ENCODE measurements at regions not wholly inside any gene's neighbourhood (a gene's known extent, or its start where the extent isn't known, plus 50 kb on each side); places are given as distances from the start of the nearest gene placed in this dataset.

DNA sequence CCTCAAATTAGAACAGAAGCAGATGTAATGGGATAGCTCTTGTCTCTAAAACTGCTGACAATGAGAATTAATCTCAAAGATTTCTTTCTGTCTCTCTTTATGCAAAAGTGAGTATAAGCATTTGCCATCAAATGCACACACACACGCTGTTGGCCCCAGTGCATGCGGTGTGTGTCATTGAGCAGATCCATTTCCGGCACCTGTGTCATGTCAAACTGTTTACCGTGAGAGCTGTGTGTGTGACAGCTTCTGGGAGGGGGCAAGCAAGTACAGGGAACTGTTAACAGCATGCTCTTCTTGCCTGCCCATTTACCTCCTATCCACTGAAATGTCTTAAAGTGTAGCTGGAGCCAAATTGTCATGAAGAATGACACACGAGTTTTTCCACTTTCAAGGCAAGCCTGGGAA is 297.9 kb upstream of the FAT4 start:
- no peaks in the 10 kb centered on the region for H3K27me3 ChIP-seq (ENCODE audit: low read depth, low read length)
- no peak overlapping the region for H3K4me3 ChIP-seq (ENCODE audit: low read depth in 1 of 2, low read length in 2 of 2)
- no peaks in the 10 kb centered on the region for H3K9me3 ChIP-seq (ENCODE audit: control insufficient read depth in 1 of 2, low read length in 2 of 2)
- no peak overlapping the region for H3K27ac ChIP-seq (ENCODE audit: low read length)
- H3K36me3 ChIP-seq (ENCODE audit: control insufficient read depth in 1 of 2, insufficient read depth in 2 of 2, low read length in 2 of 2), result no peaks in the 10 kb centered on the region
- H3K4me1 ChIP-seq (ENCODE audit: control insufficient read depth in 1 of 2, insufficient read depth in 2 of 2, low read length in 2 of 2), result no peaks in the 10 kb centered on the region

DNA sequence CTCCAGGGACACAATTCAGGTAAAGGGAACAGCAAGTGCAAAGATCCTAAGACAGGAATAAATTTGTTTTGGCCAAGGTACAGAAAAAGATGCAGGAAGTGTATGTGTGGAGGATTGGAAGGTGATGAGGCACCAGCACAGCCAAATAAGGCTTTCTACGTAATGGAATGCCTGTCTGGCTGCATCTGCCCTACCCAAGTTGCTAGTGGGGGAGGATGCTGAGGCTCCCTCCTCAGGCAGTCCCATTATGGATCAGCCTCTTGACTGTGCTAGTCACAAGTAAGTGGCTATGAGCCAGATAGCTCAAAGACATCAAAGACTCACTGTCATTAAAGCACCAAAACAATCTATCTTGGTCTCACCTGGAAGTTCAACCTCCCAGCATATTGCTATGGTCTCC is 300.9 kb upstream of the FAT4 start:
- no peaks in the 10 kb centered on the region for H3K9me3 ChIP-seq (ENCODE audit: control insufficient read depth in 1 of 2, low read length in 2 of 2)
- no peak overlapping the region for H3K27ac ChIP-seq (ENCODE audit: low read length)
- H3K36me3 ChIP-seq (ENCODE audit: control insufficient read depth in 1 of 2, insufficient read depth in 2 of 2, low read length in 2 of 2), result no peaks in the 10 kb centered on the region
- H3K4me1 ChIP-seq (ENCODE audit: control insufficient read depth in 1 of 2, insufficient read depth in 2 of 2, low read length in 2 of 2), result no peaks in the 10 kb centered on the region
- no peak overlapping the region for H3K4me3 ChIP-seq (ENCODE audit: low read depth in 1 of 2, low read length in 2 of 2)
- H3K27me3 ChIP-seq (ENCODE audit: low read depth, low read length), result no peaks in the 10 kb centered on the region

DNA sequence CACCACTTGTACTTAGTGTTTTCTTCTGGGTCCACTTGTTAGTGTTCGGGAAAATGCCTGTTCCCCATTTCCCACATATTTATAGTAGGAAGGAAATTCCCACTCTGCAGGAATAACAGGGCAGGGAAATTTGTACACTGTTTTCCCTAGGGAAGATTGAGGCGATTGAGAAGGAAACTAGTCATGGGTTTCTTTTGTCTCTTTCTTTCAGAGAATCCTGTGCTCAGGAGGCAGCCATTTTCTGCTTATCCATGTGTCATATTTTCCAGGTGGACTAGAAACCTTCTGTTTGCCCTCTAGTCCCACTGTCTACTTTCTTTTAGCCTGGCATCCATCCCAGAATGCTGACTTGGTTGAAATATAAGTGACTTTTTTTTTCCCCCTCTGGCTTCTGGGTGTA is 299.1 kb upstream of the ANKRD50 start:
- Histone ChIP-seq H3K4me1 (ENCODE audit: control insufficient read depth in 1 of 2, insufficient read depth in 2 of 2, low read length in 2 of 2) (no peaks in the 10 kb centered on the region), H3K27ac (ENCODE audit: low read length) (no peak overlapping the region), H3K9me3 (ENCODE audit: control insufficient read depth in 1 of 2, low read length in 2 of 2) (no peaks in the 10 kb centered on the region), H3K27me3 (ENCODE audit: low read depth, low read length) (no peaks in the 10 kb centered on the region), H3K36me3 (ENCODE audit: control insufficient read depth in 1 of 2, insufficient read depth in 2 of 2, low read length in 2 of 2) (no peaks in the 10 kb centered on the region), H3K4me3 (ENCODE audit: low read depth in 1 of 2, low read length in 2 of 2) (no peak overlapping the region)

DNA sequence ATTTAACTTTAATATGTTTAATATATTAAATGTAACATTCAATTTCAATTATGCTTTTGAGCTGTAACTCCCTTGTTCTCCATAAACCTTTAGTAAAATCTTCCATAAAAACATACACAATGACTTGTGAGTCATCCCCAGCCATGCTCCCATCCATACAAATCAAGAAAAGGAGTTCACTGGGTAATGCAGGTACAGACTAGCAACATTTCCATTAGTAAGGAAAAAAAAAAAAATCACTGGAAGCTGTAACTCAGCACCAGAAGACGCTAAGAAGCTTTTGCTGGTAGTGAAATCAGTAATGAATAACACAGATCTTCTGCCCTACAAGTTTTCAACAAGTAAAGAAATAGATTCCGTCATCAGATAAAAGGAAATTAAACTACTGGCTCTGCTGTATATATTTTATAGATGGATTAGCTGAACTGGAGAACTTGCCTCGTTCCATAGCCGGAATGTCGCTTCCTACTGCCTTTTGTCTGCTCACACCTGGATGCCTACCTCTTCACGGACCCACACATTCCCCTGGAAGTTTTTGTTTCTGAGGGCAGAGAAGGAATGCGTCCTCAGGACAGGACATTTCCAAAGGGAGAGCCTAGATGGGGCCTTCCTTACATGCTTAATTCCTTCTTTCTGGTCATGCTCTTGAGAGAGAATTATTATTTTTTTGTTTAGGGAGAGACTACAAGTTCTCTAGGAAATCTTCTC is 298.4 kb upstream of the ANKRD50 start:
- no peak overlapping the region for H3K4me3 ChIP-seq (ENCODE audit: low read depth in 1 of 2, low read length in 2 of 2)
- no peaks in the 10 kb centered on the region for H3K27me3 ChIP-seq (ENCODE audit: low read depth, low read length)
- H3K27ac ChIP-seq (ENCODE audit: low read length), result no peak overlapping the region
- H3K9me3 ChIP-seq (ENCODE audit: control insufficient read depth in 1 of 2, low read length in 2 of 2), result no peaks in the 10 kb centered on the region
- no peaks in the 10 kb centered on the region for H3K4me1 ChIP-seq (ENCODE audit: control insufficient read depth in 1 of 2, insufficient read depth in 2 of 2, low read length in 2 of 2)
- H3K36me3 ChIP-seq (ENCODE audit: control insufficient read depth in 1 of 2, insufficient read depth in 2 of 2, low read length in 2 of 2), result no peaks in the 10 kb centered on the region

DNA sequence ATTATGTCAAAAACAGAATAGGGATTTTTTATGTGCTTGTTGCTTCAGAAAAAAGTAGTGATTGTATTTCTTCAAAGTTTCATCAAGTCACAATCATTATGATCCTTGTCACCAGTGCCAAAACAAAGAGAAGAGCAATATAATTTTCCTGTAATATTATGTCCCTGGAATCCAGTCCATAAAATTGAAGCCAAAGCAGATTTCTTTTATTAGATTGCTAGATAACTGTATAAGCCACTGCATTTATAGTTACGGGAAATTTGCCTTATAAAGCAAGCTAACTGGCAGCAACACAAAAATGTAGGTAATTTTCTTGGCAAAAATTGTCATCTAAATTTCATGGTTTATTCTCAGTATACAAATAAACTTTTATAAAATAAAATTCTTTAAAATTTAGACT is 296.1 kb upstream of the ANKRD50 start:
- H3K36me3 ChIP-seq (ENCODE audit: control insufficient read depth in 1 of 2, insufficient read depth in 2 of 2, low read length in 2 of 2), result no peaks in the 10 kb centered on the region
- H3K4me1 ChIP-seq (ENCODE audit: control insufficient read depth in 1 of 2, insufficient read depth in 2 of 2, low read length in 2 of 2), result no peaks in the 10 kb centered on the region
- H3K9me3 ChIP-seq (ENCODE audit: control insufficient read depth in 1 of 2, low read length in 2 of 2), result no peaks in the 10 kb centered on the region
- no peaks in the 10 kb centered on the region for H3K27me3 ChIP-seq (ENCODE audit: low read depth, low read length)
- no peak overlapping the region for H3K27ac ChIP-seq (ENCODE audit: low read length)
- H3K4me3 ChIP-seq (ENCODE audit: low read depth in 1 of 2, low read length in 2 of 2), result no peak overlapping the region

DNA sequence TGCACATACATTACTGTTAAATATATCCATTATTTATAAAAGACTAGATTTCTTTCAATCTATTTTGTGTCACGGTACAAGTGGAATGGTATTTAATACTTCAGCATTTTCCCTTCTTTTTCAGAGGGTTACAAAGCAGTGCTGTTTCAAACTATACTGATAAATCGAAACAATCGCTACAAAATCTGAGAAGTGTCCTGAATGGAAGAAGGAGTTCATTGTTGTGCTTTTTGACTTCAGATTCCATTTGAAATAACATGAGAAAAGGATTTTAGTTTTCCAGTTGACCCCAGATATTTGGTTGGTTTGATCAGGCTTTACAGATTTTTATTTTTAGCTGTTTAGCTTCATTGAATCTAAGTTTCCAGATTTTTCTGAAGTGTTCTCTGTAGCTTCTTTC is 292.1 kb upstream of the ANKRD50 start:
- no peaks in the 10 kb centered on the region for H3K4me1 ChIP-seq (ENCODE audit: control insufficient read depth in 1 of 2, insufficient read depth in 2 of 2, low read length in 2 of 2)
- H3K27ac ChIP-seq (ENCODE audit: low read length), result no peak overlapping the region
- no peaks in the 10 kb centered on the region for H3K9me3 ChIP-seq (ENCODE audit: control insufficient read depth in 1 of 2, low read length in 2 of 2)
- no peaks in the 10 kb centered on the region for H3K36me3 ChIP-seq (ENCODE audit: control insufficient read depth in 1 of 2, insufficient read depth in 2 of 2, low read length in 2 of 2)
- H3K4me3 ChIP-seq (ENCODE audit: low read depth in 1 of 2, low read length in 2 of 2), result no peak overlapping the region
- no peaks in the 10 kb centered on the region for H3K27me3 ChIP-seq (ENCODE audit: low read depth, low read length)

DNA sequence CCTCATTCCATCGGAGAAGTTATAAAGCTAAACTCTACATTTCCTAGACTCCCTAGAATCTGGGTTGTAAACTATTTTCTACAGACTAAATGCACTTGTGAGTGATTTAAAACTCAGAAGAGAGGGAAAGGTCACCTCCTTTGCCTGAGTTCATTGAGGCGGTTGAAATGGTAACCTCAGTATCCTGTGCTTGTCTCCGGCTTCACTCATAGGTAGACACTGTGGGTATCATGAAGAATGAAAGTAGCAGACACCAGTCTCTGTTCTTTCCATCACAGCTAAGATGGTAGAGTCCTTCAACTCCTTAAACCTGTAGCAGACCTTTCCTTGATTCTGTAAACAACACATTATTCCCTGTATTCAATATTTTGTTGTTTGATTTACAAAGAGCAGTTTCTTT is 291.3 kb upstream of the ANKRD50 start:
- Histone ChIP-seq H3K9me3 (ENCODE audit: control insufficient read depth in 1 of 2, low read length in 2 of 2) (no peaks in the 10 kb centered on the region), H3K36me3 (ENCODE audit: control insufficient read depth in 1 of 2, insufficient read depth in 2 of 2, low read length in 2 of 2) (no peaks in the 10 kb centered on the region), H3K4me3 (ENCODE audit: low read depth in 1 of 2, low read length in 2 of 2) (no peak overlapping the region), H3K4me1 (ENCODE audit: control insufficient read depth in 1 of 2, insufficient read depth in 2 of 2, low read length in 2 of 2) (no peaks in the 10 kb centered on the region), H3K27ac (ENCODE audit: low read length) (no peak overlapping the region), H3K27me3 (ENCODE audit: low read depth, low read length) (no peaks in the 10 kb centered on the region)

DNA sequence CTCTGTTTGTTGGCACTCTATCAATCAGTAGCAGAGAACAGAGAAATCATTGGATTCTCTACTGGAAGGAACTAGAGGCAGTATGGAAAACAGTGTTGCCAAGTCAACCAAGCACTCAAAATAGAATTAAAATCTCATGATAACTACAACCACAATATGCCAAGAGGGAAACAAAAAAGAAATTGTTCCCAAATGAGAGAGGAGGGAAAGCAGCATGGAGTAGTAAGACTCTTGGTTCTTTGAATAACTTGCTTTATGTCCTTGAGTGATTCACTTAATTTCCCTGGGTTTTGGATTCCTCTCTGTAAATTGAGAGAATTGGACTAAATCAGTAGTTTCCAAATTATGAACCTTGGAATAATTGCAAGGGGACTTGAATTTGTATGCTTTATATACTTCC is 285.5 kb upstream of the ANKRD50 start:
- Histone ChIP-seq H3K9me3 (ENCODE audit: control insufficient read depth in 1 of 2, low read length in 2 of 2) (no peaks in the 10 kb centered on the region), H3K36me3 (ENCODE audit: control insufficient read depth in 1 of 2, insufficient read depth in 2 of 2, low read length in 2 of 2) (no peaks in the 10 kb centered on the region), H3K27me3 (ENCODE audit: low read depth, low read length) (no peaks in the 10 kb centered on the region), H3K27ac (ENCODE audit: low read length) (no peak overlapping the region), H3K4me1 (ENCODE audit: control insufficient read depth in 1 of 2, insufficient read depth in 2 of 2, low read length in 2 of 2) (no peaks in the 10 kb centered on the region), H3K4me3 (ENCODE audit: low read depth in 1 of 2, low read length in 2 of 2) (no peak overlapping the region)

DNA sequence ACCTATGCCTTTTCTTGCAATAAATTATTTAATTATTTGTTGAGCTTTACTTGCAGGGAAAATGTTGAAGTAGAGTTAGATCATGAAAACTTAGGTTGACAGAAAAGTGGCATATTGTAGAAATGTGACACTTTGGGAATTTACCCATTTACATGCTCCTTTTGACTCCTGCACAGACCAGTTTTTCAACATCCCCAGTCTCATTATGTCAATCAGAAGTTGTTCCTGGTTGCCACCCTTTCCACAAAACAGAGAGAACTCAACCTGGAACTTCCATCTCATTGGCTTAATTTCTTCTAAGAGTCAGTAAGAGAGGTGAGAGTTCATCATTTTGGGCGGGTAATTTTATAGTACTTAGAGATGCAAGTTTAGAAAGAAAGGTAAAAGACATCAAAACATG is 284.6 kb upstream of the ANKRD50 start:
- H3K27me3 ChIP-seq (ENCODE audit: low read depth, low read length), result no peaks in the 10 kb centered on the region
- no peaks in the 10 kb centered on the region for H3K36me3 ChIP-seq (ENCODE audit: control insufficient read depth in 1 of 2, insufficient read depth in 2 of 2, low read length in 2 of 2)
- no peaks in the 10 kb centered on the region for H3K4me1 ChIP-seq (ENCODE audit: control insufficient read depth in 1 of 2, insufficient read depth in 2 of 2, low read length in 2 of 2)
- H3K27ac ChIP-seq (ENCODE audit: low read length), result no peak overlapping the region
- no peaks in the 10 kb centered on the region for H3K9me3 ChIP-seq (ENCODE audit: control insufficient read depth in 1 of 2, low read length in 2 of 2)
- no peak overlapping the region for H3K4me3 ChIP-seq (ENCODE audit: low read depth in 1 of 2, low read length in 2 of 2)

DNA sequence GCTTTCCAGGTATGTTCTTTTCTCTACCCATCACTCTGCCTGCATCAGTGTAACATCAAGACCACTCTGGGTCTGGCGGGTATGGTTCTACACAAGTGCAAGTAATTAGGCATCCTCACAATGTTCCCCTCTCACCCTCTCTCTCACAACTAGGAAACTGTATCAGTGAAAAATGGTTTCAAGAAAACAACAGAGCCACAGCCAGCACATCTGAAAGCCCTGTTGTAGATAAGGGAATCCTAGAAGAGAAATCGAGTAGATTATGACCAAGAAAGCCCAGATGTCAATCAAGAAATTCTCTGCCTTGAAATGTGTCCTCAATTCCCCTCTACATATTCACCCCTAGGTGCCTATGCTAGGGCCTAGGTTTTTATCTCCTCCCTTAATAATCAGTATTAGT is 281.3 kb upstream of the ANKRD50 start:
- Histone ChIP-seq H3K27me3 (ENCODE audit: low read depth, low read length) (no peaks in the 10 kb centered on the region), H3K27ac (ENCODE audit: low read length) (no peak overlapping the region), H3K4me3 (ENCODE audit: low read depth in 1 of 2, low read length in 2 of 2) (no peak overlapping the region), H3K9me3 (ENCODE audit: control insufficient read depth in 1 of 2, low read length in 2 of 2) (no peaks in the 10 kb centered on the region), H3K36me3 (ENCODE audit: control insufficient read depth in 1 of 2, insufficient read depth in 2 of 2, low read length in 2 of 2) (no peaks in the 10 kb centered on the region), H3K4me1 (ENCODE audit: control insufficient read depth in 1 of 2, insufficient read depth in 2 of 2, low read length in 2 of 2) (no peaks in the 10 kb centered on the region)

DNA sequence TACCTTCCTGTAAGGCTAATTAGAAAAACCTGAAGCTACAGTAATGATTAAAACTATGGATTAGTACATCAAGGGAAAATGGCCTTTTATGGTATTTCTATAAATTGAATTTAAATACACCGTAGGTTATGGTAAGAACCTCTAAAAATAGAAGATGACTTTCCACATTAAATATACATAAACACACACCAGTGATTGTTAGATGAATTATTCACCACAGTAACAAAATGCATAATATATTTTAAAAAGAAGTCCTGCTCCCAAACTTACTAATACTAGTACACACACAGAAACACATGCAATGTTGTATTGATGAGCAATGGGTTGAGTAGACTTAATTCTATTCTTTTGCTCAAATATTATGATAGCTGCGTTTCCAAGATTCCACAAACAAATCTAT is 277.9 kb upstream of the ANKRD50 start:
- Histone ChIP-seq H3K36me3 (ENCODE audit: control insufficient read depth in 1 of 2, insufficient read depth in 2 of 2, low read length in 2 of 2) (no peaks in the 10 kb centered on the region), H3K4me3 (ENCODE audit: low read depth in 1 of 2, low read length in 2 of 2) (no peak overlapping the region), H3K27ac (ENCODE audit: low read length) (no peak overlapping the region), H3K27me3 (ENCODE audit: low read depth, low read length) (no peaks in the 10 kb centered on the region), H3K4me1 (ENCODE audit: control insufficient read depth in 1 of 2, insufficient read depth in 2 of 2, low read length in 2 of 2) (no peaks in the 10 kb centered on the region), H3K9me3 (ENCODE audit: control insufficient read depth in 1 of 2, low read length in 2 of 2) (no peaks in the 10 kb centered on the region)

DNA sequence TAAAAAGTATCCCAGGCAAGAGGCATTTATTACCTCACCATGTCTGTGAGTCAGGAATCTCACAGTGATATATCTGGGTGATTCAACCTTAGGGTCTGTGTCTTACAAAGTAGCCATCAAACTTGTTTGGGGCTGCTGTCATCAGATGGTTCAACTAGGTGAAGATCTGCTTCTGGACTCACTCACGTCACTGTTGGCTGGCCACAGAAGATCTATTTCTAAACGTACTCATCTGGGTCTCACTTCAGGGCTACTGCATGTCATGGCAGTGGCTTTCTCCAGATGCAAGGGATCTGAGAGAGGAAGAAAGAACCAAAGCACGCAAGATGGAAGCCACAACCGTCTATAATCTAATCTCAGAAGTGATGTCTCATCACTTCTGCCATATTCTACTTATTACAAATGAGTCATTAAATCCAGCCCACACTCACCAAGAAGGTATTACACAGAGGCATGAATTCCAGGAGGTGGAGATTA is 267.8 kb upstream of the ANKRD50 start:
- no peak overlapping the region for H3K27ac ChIP-seq (ENCODE audit: low read length)
- no peak overlapping the region for H3K4me3 ChIP-seq (ENCODE audit: low read depth in 1 of 2, low read length in 2 of 2)
- no peaks in the 10 kb centered on the region for H3K9me3 ChIP-seq (ENCODE audit: control insufficient read depth in 1 of 2, low read length in 2 of 2)
- H3K27me3 ChIP-seq (ENCODE audit: low read depth, low read length), result no peaks in the 10 kb centered on the region
- H3K4me1 ChIP-seq (ENCODE audit: control insufficient read depth in 1 of 2, insufficient read depth in 2 of 2, low read length in 2 of 2), result no peaks in the 10 kb centered on the region
- no peaks in the 10 kb centered on the region for H3K36me3 ChIP-seq (ENCODE audit: control insufficient read depth in 1 of 2, insufficient read depth in 2 of 2, low read length in 2 of 2)

Data from muscle layer of duodenum (tissue), 2 donors.